Panc1 (cell line): ENCODE measurements at regions not wholly inside any gene's neighbourhood (a gene's known extent, or its start where the extent isn't known, plus 50 kb on each side); places are given as distances from the start of the nearest gene placed in this dataset.

Experiments
- POLR2AphosphoS5 ChIP-seq: IDR thresholded peaks from 2 replicates; pipeline ENCODE4 v1.6.1; 2012; ENCODE audit warnings: mild to moderate bottlenecking, low read depth, low read length, moderate library complexity
- SIN3A ChIP-seq: IDR thresholded peaks from 2 replicates; pipeline ENCODE4 v1.6.1; 2012; ENCODE audit warnings: low read depth, mild to moderate bottlenecking, low read length, moderate library complexity, borderline replicate concordance; ENCODE audit not compliant: insufficient read depth
- TCF7L2 ChIP-seq: IDR thresholded peaks from 2 replicates; pipeline ENCODE4 v1.6.1; 2011; ENCODE audit warnings: mild to moderate bottlenecking, low read depth, low read length, inconsistent platforms
- TF ChIP-seq, protein P1 (sequence below): fragments of 450-650 bp; IDR thresholded peaks from 2 replicates; pipeline ENCODE4 v1.5.1; 2017; ENCODE audit warnings: mild to moderate bottlenecking
- TF ChIP-seq, protein P2 (sequence below), 2 experiments: IDR thresholded peaks; 2 replicates each; pipeline ENCODE4 v1.6.1; 2011 to 2012; ENCODE audit warnings: low read depth in 2 of 2, control low read depth in 1 of 2, low read length in 1 of 2, mild to moderate bottlenecking in 1 of 2, moderate library complexity in 1 of 2; ENCODE audit not compliant: insufficient read depth in 1 of 2

DNA sequence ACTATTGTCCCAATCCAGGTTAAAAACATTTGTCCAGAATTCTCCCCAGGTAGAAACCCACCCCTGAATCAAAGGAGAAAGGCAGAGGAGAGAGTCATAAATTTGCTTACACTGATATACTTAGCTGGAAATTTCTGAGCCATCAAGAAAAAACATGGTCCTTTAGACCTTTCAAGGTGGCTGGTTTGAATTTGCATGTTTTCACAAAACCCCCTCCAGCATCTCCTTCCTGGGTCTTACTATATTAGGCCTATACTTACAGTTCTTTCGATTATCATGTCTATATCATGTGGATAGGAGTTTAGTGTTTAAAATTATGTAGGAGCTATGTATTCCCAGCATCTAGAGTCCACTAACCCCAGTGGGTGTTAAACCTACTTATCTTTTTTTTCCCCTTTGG, 178.2 kb downstream of the PLPP3 start:
- TF ChIP-seq, protein P1, sequence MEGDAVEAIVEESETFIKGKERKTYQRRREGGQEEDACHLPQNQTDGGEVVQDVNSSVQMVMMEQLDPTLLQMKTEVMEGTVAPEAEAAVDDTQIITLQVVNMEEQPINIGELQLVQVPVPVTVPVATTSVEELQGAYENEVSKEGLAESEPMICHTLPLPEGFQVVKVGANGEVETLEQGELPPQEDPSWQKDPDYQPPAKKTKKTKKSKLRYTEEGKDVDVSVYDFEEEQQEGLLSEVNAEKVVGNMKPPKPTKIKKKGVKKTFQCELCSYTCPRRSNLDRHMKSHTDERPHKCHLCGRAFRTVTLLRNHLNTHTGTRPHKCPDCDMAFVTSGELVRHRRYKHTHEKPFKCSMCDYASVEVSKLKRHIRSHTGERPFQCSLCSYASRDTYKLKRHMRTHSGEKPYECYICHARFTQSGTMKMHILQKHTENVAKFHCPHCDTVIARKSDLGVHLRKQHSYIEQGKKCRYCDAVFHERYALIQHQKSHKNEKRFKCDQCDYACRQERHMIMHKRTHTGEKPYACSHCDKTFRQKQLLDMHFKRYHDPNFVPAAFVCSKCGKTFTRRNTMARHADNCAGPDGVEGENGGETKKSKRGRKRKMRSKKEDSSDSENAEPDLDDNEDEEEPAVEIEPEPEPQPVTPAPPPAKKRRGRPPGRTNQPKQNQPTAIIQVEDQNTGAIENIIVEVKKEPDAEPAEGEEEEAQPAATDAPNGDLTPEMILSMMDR: no peak
- no peak for TF ChIP-seq POLR2AphosphoS5
- TF ChIP-seq, protein P2, sequence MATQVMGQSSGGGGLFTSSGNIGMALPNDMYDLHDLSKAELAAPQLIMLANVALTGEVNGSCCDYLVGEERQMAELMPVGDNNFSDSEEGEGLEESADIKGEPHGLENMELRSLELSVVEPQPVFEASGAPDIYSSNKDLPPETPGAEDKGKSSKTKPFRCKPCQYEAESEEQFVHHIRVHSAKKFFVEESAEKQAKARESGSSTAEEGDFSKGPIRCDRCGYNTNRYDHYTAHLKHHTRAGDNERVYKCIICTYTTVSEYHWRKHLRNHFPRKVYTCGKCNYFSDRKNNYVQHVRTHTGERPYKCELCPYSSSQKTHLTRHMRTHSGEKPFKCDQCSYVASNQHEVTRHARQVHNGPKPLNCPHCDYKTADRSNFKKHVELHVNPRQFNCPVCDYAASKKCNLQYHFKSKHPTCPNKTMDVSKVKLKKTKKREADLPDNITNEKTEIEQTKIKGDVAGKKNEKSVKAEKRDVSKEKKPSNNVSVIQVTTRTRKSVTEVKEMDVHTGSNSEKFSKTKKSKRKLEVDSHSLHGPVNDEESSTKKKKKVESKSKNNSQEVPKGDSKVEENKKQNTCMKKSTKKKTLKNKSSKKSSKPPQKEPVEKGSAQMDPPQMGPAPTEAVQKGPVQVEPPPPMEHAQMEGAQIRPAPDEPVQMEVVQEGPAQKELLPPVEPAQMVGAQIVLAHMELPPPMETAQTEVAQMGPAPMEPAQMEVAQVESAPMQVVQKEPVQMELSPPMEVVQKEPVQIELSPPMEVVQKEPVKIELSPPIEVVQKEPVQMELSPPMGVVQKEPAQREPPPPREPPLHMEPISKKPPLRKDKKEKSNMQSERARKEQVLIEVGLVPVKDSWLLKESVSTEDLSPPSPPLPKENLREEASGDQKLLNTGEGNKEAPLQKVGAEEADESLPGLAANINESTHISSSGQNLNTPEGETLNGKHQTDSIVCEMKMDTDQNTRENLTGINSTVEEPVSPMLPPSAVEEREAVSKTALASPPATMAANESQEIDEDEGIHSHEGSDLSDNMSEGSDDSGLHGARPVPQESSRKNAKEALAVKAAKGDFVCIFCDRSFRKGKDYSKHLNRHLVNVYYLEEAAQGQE (IDR thresholded peaks at IDR 0.05; ENCODE audit: insufficient read depth in 1 of 2, low read depth in 2 of 2, low read length in 1 of 2): no peak
- TF ChIP-seq TCF7L2: no peak
- TF ChIP-seq SIN3A: no peak
